ENCODE measurements at regions not wholly inside any gene's neighbourhood (a gene's known extent, or its start where the extent isn't known, plus 50 kb on each side); places are given as distances from the start of the nearest gene placed in this dataset.

DNA sequence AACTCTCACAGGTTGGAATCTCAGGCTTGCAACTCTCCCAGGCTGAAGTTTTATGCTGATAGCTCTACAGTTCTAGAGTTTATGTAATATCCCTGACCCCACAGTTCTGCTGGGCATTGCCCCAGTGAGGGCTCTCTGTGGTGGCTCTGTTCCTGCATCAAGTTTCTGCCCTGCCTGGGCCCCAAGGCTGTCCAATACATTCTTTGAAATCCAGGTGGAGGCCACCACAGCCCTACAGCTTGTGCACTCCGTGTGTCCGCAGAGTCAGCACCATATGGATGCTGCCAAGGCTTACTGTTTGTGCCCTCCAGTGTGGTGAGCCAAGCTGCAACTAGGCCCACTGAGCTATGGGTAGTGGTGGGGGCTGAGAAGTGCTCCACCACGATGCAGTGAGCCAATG is 1141.2 kb upstream of the EPHA6 start (continued):
- TF ChIP-seq, protein P1, sequence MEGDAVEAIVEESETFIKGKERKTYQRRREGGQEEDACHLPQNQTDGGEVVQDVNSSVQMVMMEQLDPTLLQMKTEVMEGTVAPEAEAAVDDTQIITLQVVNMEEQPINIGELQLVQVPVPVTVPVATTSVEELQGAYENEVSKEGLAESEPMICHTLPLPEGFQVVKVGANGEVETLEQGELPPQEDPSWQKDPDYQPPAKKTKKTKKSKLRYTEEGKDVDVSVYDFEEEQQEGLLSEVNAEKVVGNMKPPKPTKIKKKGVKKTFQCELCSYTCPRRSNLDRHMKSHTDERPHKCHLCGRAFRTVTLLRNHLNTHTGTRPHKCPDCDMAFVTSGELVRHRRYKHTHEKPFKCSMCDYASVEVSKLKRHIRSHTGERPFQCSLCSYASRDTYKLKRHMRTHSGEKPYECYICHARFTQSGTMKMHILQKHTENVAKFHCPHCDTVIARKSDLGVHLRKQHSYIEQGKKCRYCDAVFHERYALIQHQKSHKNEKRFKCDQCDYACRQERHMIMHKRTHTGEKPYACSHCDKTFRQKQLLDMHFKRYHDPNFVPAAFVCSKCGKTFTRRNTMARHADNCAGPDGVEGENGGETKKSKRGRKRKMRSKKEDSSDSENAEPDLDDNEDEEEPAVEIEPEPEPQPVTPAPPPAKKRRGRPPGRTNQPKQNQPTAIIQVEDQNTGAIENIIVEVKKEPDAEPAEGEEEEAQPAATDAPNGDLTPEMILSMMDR (tag by site-specific recombination; IDR thresholded peaks at IDR 0.05) = no peak
- TF ChIP-seq SCRT1 (tag by site-specific recombination; IDR thresholded peaks at IDR 0.05; ENCODE audit: borderline replicate concordance) = no peak

DNA sequence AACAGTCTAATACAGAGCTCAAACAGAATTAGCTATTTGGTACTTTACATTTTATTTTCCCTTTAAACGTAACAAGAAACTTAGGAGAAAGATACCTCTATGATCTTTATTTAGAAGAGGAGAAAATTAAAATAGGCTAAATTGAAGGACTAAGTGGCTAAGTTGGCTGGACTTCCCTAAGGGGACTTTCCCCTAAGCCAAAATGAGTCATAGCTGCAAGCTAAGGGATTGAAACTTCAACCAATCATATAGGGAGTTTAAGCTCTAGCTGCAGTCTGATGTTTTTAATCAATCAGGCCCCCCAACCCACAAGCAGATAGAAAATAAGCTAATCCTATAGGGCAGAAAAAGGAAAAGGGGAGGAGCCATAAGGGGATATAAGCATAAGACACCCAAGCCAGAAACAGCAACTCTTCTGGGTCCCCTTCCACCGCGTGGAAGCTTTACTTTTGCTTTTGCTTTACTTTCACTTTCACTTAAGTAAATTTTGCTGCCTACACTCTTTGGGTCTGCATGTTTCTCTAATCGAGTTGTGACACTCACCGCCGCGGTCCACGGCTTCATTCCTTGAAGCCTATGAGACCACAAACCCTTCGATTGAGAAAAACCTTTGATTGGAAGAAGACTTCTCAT is 1108.5 kb upstream of the EPHA6 start:
- H3K27ac ChIP-seq (ENCODE audit: extremely low read depth, low read depth, low read length) = no peak overlapping the region
- H3K4me1 ChIP-seq (ENCODE audit: control insufficient read depth, insufficient read depth, low read length) = no peaks in the 10 kb centered on the region
- ChIA-PET POLR2A (no interaction called here), CTCF (no interaction called here)
- no peaks in the 10 kb centered on the region for H3K36me3 ChIP-seq (ENCODE audit: control insufficient read depth in 2 of 2, insufficient read depth in 1 of 2, low read length in 2 of 2)
- H3K4me3 ChIP-seq (ENCODE audit: low read depth, low read length) = no peak overlapping the region
- TF ChIP-seq HOXC10 (CRISPR knock-in tag; IDR thresholded peaks at IDR 0.05) (no peak), ZNF184 (tag by site-specific recombination; IDR thresholded peaks at IDR 0.05) (no peak), SP2 (tag by site-specific recombination; IDR thresholded peaks at IDR 0.05) (no peak), ZNF785 (tag by site-specific recombination; IDR thresholded peaks at IDR 0.05) (no peak), ZBTB17 (tag by site-specific recombination; IDR thresholded peaks at IDR 0.05) (no peak), YY1 (tag by site-specific recombination; IDR thresholded peaks at IDR 0.05) (no peak), ZNF549 (tag by site-specific recombination; IDR thresholded peaks at IDR 0.05) (no peak)
- TF ChIP-seq, protein P2, sequence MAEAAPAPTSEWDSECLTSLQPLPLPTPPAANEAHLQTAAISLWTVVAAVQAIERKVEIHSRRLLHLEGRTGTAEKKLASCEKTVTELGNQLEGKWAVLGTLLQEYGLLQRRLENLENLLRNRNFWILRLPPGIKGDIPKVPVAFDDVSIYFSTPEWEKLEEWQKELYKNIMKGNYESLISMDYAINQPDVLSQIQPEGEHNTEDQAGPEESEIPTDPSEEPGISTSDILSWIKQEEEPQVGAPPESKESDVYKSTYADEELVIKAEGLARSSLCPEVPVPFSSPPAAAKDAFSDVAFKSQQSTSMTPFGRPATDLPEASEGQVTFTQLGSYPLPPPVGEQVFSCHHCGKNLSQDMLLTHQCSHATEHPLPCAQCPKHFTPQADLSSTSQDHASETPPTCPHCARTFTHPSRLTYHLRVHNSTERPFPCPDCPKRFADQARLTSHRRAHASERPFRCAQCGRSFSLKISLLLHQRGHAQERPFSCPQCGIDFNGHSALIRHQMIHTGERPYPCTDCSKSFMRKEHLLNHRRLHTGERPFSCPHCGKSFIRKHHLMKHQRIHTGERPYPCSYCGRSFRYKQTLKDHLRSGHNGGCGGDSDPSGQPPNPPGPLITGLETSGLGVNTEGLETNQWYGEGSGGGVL (tag by site-specific recombination; IDR thresholded peaks at IDR 0.05) = no peak
- TF ChIP-seq, protein P3, sequence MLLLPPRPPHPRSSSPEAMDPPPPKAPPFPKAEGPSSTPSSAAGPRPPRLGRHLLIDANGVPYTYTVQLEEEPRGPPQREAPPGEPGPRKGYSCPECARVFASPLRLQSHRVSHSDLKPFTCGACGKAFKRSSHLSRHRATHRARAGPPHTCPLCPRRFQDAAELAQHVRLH (tag by site-specific recombination; IDR thresholded peaks at IDR 0.05) = no peak
- TF ChIP-seq, protein P1 (tag by site-specific recombination; IDR thresholded peaks at IDR 0.05) = no peak
- H3K9me3 ChIP-seq (ENCODE audit: control insufficient read depth, insufficient read depth, low read depth, low read length) = no peaks in the 10 kb centered on the region

DNA sequence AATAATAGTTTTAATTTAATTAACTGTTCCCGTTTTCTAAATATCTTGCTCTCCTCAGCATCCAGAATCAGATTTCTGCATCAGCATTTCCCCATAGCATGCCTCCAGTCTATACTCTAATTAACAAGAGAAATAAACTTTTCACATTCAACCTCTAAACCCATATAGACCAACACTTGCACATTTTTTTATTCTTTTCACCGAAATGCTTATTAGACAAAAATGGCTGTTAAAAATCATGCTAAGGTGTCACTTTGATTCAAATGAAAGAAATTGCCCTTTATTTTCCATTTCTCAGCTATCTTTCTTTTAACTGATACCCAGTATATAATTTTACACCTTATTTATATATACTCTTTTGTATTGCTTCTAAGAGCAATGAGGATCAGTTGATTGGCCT is 1107.1 kb upstream of the EPHA6 start:
- POLR2A ChIA-PET = no interaction called here
- H3K27ac ChIP-seq (ENCODE audit: extremely low read depth, low read depth, low read length) = no peak overlapping the region
- CTCF ChIA-PET = interaction anchor here (0.5 kb wide), 1 partner anchor 1517 kb away, joined by 3 read pairs; no protein-coding TSS in a partner anchor
- TF ChIP-seq ZNF155 (tag by site-specific recombination; IDR thresholded peaks at IDR 0.05) = no peak
- H3K4me3 ChIP-seq (ENCODE audit: low read depth, low read length) = no peak overlapping the region
- H3K4me1 ChIP-seq (ENCODE audit: control insufficient read depth, insufficient read depth, low read length) = no peaks in the 10 kb centered on the region
- H3K9me3 ChIP-seq (ENCODE audit: control insufficient read depth, insufficient read depth, low read depth, low read length) = no peaks in the 10 kb centered on the region
- H3K36me3 ChIP-seq (ENCODE audit: control insufficient read depth in 2 of 2, insufficient read depth in 1 of 2, low read length in 2 of 2) = no peaks in the 10 kb centered on the region

DNA sequence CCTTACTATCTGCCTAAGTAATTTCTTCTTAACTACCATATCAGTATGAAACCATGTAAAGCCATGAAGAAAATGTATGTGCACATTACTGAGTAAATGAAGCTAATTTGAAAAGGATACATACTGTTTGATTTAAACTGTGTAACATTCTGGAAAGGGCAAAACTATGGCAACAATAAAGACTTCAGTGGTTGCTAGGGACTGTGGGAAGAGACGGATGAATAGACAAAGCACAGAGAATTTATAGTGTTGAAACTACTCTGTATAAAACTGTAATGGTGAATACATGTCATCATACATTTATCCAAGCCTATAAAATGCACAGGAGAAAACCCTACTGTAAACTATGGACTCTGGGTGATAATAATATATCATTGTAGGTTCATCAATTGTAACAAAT is 1103.7 kb upstream of the EPHA6 start:
- no peak for TF ChIP-seq ZIC2 (tag by site-specific recombination; IDR thresholded peaks at IDR 0.05)
- no peak for TF ChIP-seq ZNF350 (tag by site-specific recombination; IDR thresholded peaks at IDR 0.05)
- no peak for TF ChIP-seq KLF8 (tag by site-specific recombination; IDR thresholded peaks at IDR 0.05)
- no peak for TF ChIP-seq ZNF560 (tag by site-specific recombination; IDR thresholded peaks at IDR 0.05; ENCODE audit: borderline replicate concordance)
- TF ChIP-seq GLIS1 (tag by site-specific recombination; IDR thresholded peaks at IDR 0.05) = no peak
- no peak for TF ChIP-seq GFI1B (tag by site-specific recombination; IDR thresholded peaks at IDR 0.05)
- TF ChIP-seq ZNF510 (tag by site-specific recombination; IDR thresholded peaks at IDR 0.05; ENCODE audit: insufficient replicate concordance) = no peak
- TF ChIP-seq, protein P4, sequence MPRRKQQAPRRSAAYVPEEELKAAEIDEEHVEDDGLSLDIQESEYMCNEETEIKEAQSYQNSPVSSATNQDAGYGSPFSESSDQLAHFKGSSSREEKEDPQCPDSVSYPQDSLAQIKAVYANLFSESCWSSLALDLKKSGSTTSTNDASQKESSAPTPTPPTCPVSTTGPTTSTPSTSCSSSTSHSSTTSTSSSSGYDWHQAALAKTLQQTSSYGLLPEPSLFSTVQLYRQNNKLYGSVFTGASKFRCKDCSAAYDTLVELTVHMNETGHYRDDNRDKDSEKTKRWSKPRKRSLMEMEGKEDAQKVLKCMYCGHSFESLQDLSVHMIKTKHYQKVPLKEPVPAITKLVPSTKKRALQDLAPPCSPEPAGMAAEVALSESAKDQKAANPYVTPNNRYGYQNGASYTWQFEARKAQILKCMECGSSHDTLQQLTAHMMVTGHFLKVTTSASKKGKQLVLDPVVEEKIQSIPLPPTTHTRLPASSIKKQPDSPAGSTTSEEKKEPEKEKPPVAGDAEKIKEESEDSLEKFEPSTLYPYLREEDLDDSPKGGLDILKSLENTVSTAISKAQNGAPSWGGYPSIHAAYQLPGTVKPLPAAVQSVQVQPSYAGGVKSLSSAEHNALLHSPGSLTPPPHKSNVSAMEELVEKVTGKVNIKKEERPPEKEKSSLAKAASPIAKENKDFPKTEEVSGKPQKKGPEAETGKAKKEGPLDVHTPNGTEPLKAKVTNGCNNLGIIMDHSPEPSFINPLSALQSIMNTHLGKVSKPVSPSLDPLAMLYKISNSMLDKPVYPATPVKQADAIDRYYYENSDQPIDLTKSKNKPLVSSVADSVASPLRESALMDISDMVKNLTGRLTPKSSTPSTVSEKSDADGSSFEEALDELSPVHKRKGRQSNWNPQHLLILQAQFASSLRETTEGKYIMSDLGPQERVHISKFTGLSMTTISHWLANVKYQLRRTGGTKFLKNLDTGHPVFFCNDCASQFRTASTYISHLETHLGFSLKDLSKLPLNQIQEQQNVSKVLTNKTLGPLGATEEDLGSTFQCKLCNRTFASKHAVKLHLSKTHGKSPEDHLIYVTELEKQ (tag by site-specific recombination; IDR thresholded peaks at IDR 0.05; ENCODE audit: borderline replicate concordance) = no peak
- Histone ChIP-seq H3K4me3 (ENCODE audit: low read depth, low read length) (no peak overlapping the region), H3K9me3 (ENCODE audit: control insufficient read depth, insufficient read depth, low read depth, low read length) (no peaks in the 10 kb centered on the region), H3K27ac (ENCODE audit: extremely low read depth, low read depth, low read length) (no peak overlapping the region), H3K4me1 (ENCODE audit: control insufficient read depth, insufficient read depth, low read length) (no peaks in the 10 kb centered on the region), H3K36me3 (ENCODE audit: control insufficient read depth in 2 of 2, insufficient read depth in 1 of 2, low read length in 2 of 2) (no peaks in the 10 kb centered on the region)
- CTCF ChIA-PET = no interaction called here
- POLR2A ChIA-PET = no interaction called here

All from HEK293 (cell line).